Stimulated activated CD4-positive, alpha-beta T cell treated with anti-CD3 and anti-CD28 coated beads, Interleukin-1b, Interleukin-23, amount 100 ng/mL, for 4 hours (primary cell): ENCODE measurements at regions not wholly inside any gene's neighbourhood (a gene's known extent, or its start where the extent isn't known, plus 50 kb on each side); places are given as distances from the start of the nearest gene placed in this dataset.

ENCODE experiments used
- DNase-seq, 2 donors: peaks; one replicate each; pipeline ENCODE4 v3.0.0-alpha.2; 2020; ENCODE audit warnings: low read depth in 2 of 2

- no peak for DNase-seq
Observed at GRCh38 chr12:83827193-83827592, 1085.4 kb downstream of the SLC6A15 start.

DNA sequence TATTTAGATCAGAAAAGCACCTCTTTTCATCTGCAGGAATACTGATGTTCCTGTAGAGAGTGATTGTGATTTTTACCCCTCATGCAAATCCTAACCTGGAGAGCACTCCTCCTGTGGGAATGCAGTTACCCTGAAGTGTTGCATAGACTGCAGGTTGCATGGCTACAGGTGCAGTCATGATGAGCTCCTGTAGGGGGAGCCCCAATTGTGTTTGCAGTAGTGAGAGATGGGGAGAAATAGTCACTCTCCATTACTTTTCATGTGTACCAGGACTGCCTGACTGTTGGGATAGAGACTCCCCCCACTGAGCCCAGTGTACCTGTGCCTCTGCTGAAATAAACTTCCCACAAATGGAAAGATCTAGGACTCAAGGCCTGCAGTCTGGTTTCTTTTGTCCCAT is 1086.5 kb downstream of the SLC6A15 start:
- DNase-seq = peak in 1 of 2 donors; percentile 9

- DNase-seq = peak in 1 of 2 donors; percentile 5
Observed at GRCh38 chr12:83823386-83824045, 1089.1 kb downstream of the SLC6A15 start.

- no peak for DNase-seq
Observed at GRCh38 chr12:83821967-83822366, 1090.6 kb downstream of the SLC6A15 start.

- no peak for DNase-seq
Observed at GRCh38 chr12:83818881-83819280, 1093.7 kb downstream of the SLC6A15 start.

DNA sequence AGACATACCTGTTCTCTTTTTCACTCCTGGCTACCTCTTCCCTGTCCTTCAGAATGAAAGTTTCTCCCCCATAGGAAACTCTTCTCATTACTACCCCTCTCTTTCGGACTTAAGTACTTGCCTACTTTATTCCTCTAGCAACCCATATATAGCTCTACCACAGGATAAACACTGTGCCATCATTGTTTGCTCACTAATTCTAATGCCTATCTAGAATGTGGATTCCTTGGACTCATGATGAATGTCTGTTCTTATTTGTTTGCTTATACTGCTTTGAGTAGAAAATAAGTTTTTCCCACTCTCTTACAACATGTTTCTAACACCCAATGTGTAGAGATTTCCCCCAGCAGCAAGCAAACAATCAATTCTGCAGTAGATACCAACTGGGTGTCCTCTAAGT is 1094.9 kb downstream of the SLC6A15 start:
- DNase-seq = no peak

DNA sequence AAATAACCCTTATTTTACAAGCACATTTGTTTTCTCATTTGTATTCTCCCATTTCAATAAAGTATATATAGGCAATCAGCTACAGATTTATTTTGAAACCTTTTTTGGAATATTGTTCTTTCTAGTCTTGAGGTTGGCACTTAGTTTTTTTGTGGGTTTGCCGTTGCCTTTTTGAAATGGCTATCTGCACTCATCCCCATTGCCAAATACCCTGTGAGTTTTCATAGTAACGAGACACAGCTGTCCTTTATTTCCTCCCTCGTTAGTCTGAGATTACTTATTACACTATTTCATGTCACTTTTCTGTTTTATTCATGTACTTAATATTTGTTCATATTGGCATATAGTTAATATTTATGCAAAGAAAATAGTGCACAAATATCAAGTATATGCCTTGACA is 1104.0 kb downstream of the SLC6A15 start:
- no peak for DNase-seq

DNA sequence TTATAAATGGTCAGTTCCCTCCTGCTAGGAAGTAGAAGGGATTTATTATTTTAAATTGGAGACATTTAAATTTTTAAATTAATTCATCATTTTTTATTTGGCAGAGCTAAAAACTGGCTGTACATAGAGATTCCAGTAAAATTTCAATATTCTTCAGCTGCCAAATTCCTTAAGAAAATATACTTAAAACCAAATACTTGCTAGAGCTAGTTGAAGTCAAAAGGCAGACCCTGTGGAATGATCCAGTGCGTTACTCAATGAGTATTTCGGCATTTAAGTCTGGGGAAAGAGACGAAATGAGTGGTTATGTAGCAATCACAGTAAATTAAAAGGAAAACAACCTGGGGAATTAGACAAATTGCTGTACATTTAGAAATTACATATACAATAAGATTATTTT is 1104.7 kb downstream of the SLC6A15 start:
- DNase-seq = no peak

DNA sequence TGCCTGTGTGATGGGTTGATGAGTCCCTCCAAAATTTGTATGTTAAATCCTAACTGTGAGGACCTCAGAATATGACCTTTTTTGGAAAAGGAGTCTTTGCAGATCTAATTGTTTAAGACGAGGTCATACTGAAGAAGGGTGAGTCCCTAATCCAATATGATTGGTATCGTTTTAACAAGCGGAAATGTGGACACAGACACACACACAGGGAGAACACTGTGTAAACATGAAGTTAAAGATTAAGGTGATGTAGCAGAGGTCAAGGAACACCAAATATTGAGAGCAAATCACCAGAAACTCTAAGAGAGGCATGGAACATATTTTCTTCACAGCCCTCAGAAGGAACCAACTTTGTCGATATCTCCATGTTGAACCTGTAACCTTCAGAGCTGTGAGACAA is 1106.7 kb downstream of the SLC6A15 start:
- no peak for DNase-seq

- DNase-seq = no peak
Observed at GRCh38 chr12:83805156-83805772, 1107.3 kb downstream of the SLC6A15 start.

DNA sequence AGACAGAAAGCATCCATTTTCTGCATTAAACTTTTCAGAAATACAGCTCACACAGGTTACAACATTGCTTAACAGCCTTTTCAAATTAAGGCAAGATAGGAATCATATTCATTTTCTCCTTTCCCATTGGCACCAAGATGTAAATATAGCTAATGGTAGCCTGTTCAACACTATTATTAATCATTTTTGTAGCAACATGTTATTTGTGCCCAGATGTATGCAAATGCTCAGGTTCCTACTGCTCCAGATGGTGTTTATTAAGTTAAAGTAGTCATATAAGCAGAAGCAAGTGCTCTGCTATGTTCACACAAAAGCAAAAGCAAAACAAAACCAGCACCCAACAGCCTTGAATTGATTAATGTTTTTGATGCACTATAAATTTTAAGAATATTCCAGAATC is 1110.6 kb downstream of the SLC6A15 start:
- no peak for DNase-seq

- no peak for DNase-seq
Observed at GRCh38 chr12:83800022-83800421, 1112.6 kb downstream of the SLC6A15 start.

DNA sequence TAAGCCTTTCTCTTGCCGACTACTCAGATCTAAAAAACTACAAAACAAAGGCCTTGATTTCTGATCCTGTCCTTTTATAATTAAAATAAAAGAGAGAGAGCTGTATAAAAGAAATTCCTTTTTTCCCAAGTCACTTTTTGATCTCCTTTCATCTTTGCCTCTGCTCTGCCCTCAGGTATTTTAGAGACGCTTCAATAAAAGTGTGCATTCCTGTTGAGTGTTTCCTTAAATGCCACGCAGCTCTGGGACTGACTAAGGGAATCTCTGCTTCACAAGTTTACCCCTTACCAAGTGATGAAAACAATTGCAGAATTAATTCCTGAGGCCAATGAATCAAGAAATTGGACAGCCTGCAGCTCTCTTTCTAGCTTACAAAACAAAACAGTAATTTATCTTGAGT is 1109.8 kb downstream of the TMTC2 start:
- no peak for DNase-seq

GRCh38 chr12:83793616-83794015 is 1106.9 kb downstream of the TMTC2 start:
- DNase-seq = no peak

DNA sequence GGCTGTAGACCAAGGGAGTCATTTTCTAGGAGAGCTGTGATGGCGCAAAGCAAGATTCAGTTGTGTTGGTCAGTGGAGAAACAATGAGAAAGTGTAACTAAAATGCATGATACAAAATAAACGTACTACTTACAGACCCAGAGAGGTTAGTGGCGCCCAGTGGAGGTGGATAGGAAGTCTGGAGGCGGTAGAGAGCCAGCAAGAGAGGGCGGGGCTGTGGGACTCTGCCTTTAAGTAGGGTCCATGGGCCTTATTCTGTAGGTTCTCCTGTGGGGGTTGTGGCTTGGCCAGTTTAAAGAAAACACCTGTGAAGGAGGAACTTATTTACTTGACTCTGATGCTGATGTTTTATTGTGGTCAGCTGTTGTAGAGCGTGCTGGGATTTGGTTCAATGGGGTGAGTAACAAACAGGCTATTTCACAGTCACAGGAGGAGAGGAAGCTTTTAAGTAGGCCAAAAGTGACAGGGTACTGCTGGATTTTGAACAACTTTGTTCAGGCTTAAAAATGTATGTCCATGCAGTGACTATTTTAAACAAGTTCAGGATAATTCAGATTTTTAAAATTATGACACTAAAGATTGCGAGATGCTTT is 1097.7 kb downstream of the TMTC2 start:
- no peak for DNase-seq

GRCh38 chr12:83779526-83779925 is 1092.8 kb downstream of the TMTC2 start:
- no peak for DNase-seq

GRCh38 chr12:83769151-83769550 is 1082.4 kb downstream of the TMTC2 start:
- no peak for DNase-seq

DNA sequence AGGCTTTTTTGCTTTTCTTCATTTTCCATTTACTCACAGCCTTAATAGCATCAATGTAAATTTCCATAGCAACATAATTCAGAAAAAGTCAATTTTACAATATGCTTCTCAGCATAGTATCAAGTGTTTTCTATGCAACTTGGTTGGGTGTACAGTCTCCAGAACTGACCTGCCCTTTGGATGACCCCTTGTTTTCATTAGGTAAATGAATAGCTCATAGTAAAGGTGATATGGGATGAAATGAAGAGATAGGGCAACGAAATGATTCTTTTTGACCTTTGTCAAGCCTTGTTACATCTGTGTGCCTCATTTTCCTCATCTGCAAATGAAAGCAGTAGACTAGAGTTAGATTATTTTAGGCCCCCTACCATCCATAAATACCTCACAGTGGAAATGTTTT is 1081.0 kb downstream of the TMTC2 start:
- DNase-seq = no peak

GRCh38 chr12:83763425-83763824 is 1076.7 kb downstream of the TMTC2 start:
- DNase-seq = no peak

DNA sequence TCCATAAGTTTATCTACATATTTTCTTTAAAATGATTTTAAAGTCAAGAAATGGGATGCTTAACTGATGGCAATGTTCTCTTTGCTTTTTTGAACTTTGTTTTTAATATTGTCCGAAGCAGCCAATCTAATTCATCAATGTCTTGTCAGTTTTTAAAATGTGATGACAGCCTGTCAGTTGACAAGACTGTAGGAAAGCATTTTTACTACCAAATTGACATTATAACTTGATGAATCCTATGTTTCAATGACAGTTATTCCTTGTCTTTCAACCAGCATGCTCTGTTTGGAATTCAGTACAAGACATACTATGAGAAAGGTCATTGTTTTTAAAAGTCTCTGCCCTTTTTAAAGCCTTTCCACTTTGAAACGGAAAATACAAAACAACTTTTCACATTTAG is 1073.2 kb downstream of the TMTC2 start:
- no peak for DNase-seq

GRCh38 chr12:83758888-83759631 is 1072.4 kb downstream of the TMTC2 start:
- no peak for DNase-seq

- no peak for DNase-seq
Observed at GRCh38 chr12:83753904-83754303, 1067.2 kb downstream of the TMTC2 start.

GRCh38 chr12:83753205-83753604 is 1066.5 kb downstream of the TMTC2 start:
- DNase-seq = no peak
